HL-60/S4 (cell line): ENCODE measurements at regions not wholly inside any gene's neighbourhood (a gene's known extent, or its start where the extent isn't known, plus 50 kb on each side); places are given as distances from the start of the nearest gene placed in this dataset.
"Not testable (repeated sequence)": the region's sequence is repeated elsewhere in the genome, so short reads cannot be mapped to it uniquely, and the experiment has no call there.

ENCODE experiments used
- in situ Hi-C: fragments of 300-500 bp; cut with MboI; formaldehyde crosslinking; loops from 2 replicates; pipeline ENCODE4 v1.14.3; 2022; ENCODE audit warnings: low sequenced_read_pairs

- in situ Hi-C loops = not testable (repeated sequence)
Observed at GRCh38 chr11:55431541-55431940, 63.8 kb downstream of the OR4A15 start.

- in situ Hi-C loops = no loop called here
Observed at GRCh38 chr11:55457641-55458040, 89.9 kb downstream of the OR4A15 start.

DNA sequence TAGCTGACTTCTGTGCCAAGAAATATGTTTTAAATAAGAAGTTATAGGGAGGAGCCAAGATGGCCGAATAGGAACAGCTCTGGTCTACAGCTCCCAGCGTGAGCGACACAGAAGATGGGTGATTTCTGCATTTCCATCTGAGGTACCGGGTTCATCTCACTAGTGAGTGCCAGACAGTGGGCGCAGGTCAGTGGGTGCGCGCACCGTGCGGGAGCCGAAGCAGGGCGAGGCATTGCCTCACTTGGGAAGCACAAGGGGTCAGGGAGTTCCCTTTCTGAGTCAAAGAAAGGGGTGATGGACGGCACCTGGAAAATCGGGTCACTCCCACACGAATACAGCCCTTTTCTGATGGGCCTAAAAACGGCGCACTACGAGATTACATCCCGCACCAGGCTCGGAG, 92.1 kb downstream of the OR4A15 start:
- in situ Hi-C loops = not testable (repeated sequence)

GRCh38 chr11:55474321-55474720, 79.9 kb upstream of the OR4C15 start:
- in situ Hi-C loops = no loop called here

GRCh38 chr11:55481416-55481815, 72.9 kb upstream of the OR4C15 start:
- in situ Hi-C loops = no loop called here

DNA sequence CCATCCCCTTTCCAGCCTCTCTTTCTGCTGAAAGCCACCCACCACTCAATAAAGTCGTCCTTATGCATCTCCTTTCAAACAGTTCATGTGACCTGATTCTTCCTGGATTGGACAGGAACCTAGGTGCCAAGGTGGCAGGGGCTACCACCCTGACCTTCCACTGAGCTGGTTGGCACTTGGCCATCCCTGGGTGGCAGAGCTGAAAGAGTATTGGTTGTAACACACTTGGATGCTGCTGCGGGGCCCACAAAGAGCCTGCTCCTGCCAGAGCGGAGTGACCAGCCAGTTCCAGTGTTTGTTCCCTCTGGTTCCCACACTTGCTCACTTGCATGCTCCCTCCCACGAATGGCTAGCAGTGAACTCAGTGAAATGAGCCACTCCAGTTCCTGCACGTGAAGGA, 57.2 kb upstream of the OR4C15 start:
- in situ Hi-C loops = no loop called here

DNA sequence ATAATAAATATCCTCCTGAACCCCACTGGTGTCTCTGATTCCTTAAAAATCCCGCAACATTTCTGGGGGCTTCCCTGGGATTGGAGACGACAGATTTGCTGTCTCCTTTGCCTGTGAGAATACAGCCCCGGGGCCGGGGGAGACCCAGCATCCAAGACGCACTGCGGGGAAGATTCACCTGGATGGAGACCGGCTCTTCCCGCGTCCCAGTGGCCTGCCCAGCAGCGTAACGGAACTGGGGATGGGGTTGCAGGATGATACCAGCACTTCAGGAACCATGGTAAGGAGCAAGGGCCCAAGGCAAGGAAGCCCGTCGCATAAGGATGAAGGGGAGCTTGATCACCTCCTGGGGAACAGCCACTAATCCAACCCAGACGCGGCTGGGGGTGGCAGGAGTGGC, 53.3 kb upstream of the OR4C15 start:
- in situ Hi-C loops = loop anchor here (25.0 kb wide), 1 partner anchor 89 kb away; no protein-coding TSS in a partner anchor

- in situ Hi-C loops = loop anchor here (25.0 kb wide), 1 partner anchor 91 kb away; no protein-coding TSS in a partner anchor
Observed at GRCh38 chr11:55503449-55503848, 50.8 kb upstream of the OR4C15 start.
